Stimulated activated CD4-positive, alpha-beta T cell treated with anti-CD3 and anti-CD28 coated beads, TNF-alpha, amount 100 ng/mL, for 24 hours (primary cell): ENCODE measurements at regions not wholly inside any gene's neighbourhood (a gene's known extent, or its start where the extent isn't known, plus 50 kb on each side); places are given as distances from the start of the nearest gene placed in this dataset.

Experiments
- DNase-seq, 3 experiments: peaks; one replicate each; pipeline ENCODE4 v3.0.0-alpha.2; 2020; ENCODE audit warnings: low read depth in 3 of 3

DNA sequence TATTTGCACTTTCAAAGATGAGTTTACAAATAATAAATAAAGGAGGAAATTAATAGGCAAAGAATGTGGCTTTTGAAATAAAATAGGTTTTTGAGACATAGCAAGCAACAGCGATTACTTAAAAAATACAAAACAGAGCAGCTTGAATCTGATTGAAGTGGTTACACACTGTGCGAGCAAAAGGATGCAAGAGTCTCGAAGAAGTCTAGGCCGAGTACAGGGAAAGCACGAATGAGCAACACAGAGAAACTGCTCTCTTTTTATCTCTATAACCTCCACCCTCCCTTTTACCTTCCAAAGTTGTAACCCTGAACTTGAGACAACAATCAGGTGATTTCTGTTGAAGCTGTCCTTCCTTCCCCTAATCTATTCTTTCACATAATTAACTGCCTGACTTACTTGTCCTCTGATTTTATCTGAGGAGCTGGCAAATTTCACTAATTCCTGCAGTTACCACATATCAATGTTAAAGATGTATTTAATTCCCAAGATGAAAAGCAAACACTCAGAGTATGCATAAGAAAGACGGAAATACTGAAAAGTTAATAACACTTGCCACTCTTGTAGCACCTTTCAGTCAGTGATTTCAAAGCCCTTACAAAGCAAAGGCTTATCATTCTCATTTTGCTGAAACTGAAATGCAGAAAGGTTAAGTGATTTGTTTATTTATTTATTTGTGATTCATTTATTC lies 1030.1 kb downstream of the ADGRL2 start:
- DNase-seq = no peak

- DNase-seq = no peak
Observed at GRCh38 chr1:82829527-82829926, 1028.8 kb downstream of the ADGRL2 start.

DNA sequence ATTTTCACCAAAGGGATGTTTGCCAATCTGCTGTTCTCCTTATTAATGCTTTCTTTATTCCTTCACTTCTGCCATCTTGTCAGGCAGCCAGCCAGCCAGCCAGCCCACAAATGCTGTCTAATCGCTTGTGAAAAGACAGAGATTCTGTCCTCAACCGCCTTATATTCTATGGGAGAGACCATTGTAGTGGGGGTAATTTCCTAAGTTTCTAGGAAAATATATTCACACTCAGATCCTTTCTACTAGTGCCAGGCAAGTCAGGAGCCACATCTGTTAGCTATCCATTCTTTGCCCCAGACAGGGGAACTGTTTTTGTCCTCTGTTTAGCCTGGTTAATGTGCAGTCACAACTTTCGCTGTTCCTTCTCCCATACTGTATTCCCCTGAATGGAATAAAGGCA lies 1023.1 kb downstream of the ADGRL2 start:
- DNase-seq = no peak

DNA sequence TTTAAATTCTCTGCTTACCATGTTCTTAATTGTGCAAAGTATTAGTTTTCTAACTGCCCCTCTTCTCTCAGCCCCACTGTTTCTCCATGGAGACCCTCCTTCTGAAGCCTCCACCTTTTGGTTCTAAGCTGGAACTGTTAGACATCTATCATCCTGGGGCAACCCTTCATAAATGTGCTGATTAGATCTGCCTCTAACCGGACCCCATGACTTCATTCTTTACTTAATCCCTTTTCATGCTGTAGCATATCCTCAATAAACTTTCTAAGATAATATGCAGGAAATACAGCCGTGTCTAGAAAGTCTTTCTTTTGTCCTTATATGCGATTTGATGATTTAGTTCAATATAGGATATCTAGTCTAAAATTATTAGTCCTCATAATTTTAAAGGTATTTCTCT lies 1020.1 kb downstream of the ADGRL2 start:
- no peak for DNase-seq

GRCh38 chr1:82819234-82819633 lies 1018.5 kb downstream of the ADGRL2 start:
- DNase-seq = no peak

- DNase-seq = no peak
Observed at GRCh38 chr1:82818586-82818985, 1017.9 kb downstream of the ADGRL2 start.

DNA sequence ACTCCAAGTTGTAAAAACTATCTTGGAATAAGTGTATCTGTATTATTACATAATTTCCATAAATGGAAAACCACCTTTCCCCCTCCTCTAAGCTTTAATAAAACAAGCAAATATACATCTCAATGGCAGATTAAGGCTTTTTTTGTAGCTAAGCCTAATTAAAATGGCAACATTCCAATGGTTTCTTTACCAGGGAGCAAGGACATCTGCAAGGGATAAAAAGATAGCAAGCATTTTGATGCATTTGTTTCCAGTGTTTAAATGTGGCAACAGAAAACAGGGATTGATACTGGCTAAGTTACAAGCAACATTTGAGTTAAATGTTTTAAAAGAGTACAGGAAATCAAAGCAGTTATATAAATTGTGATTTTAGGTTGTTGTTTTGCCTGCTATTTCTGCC lies 1012.7 kb downstream of the ADGRL2 start:
- no peak for DNase-seq

- no peak for DNase-seq
Observed at GRCh38 chr1:82810601-82811000, 1009.9 kb downstream of the ADGRL2 start.

DNA sequence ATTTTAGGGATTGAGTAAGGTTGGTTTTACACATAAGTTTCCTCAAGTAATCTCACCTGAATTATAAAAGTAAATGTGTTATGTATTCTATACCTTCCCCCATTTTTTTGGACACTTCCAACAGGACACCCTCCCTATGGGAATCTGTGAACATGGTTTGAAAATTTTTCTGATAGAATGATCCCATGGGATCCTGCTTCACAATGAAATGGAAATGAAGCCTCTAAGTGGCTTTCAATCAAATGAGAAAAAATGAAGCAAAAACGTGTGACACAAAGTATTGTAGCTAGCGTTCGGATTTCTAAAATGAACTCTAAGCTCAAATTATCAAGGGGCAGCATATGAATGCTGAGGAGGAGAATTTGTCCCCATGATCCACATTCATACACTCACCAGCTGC lies 1006.8 kb downstream of the ADGRL2 start:
- DNase-seq = no peak

GRCh38 chr1:82806133-82806532 lies 1005.4 kb downstream of the ADGRL2 start:
- no peak for DNase-seq

DNA sequence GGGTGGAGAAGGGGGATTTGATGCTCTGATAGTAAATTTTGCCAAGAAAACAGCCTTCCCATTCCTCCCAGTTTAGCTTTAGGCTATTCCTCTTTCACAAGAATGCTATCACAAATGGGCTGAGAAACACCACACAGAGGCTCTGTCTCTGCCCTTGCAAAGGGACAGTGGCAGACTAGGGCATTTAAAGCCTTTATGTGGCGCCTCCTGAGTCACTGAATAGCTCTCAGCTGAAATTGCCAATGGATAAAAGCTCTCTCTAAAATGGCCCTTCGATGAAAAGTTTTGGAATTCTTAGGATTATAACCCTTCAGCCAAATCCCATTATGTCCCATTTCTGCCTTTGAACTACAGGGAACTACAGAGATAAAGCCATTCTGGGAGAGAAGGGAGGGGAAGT lies 1000.4 kb downstream of the ADGRL2 start:
- DNase-seq = no peak

GRCh38 chr1:82800721-82801120 lies 1000.0 kb downstream of the ADGRL2 start:
- no peak for DNase-seq

DNA sequence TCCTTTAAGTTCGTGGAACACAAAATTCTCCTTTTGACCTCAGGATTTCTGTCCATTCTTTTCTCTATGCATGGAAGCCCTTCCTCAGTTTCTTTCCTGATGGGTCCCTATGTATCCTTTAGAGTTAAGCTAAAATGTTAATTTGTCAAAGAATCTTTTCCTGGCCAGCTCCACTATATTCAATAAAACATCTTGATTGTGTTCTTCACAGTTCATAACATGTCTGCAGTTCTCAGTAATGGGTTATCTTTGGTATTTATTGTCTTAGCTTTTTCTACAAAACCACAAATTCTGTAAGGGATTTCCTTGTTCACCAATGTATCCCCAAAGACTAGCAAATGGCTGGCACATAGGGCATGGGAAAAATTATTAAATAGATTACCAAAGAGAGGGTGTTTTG lies 998.5 kb downstream of the ADGRL2 start:
- DNase-seq = no peak

DNA sequence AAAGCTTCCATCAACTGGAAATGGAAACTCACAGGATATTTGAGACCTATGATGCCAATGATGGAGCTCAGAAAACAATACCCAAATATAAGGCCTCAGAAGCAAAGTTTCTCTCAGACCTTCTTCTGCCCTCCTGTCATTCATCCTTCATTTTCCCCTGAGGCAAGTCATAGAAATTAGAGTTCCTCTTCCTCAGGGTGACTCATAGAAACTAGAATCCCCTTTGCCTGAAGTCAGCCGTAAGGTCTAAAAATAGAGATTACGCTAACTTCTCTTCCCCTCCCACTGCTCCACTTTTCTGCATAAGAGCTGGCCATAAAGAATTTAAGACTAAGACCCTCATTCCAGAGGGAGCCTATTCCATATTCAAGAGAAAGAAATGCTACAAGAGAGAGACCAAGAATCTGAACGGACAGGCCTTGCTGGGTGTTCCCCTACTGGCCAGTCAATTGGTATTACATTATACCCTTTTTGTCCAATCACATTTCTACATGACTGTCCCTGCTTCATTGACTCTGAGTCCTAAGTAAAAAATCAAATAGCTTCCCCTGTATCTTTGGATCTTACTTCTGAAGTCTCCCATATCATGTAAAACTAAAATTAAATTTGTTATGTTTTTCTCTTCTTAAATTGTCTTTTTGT lies 994.9 kb downstream of the ADGRL2 start:
- DNase-seq = no peak

- DNase-seq = no peak
Observed at GRCh38 chr1:82792151-82792550, 991.4 kb downstream of the ADGRL2 start.

DNA sequence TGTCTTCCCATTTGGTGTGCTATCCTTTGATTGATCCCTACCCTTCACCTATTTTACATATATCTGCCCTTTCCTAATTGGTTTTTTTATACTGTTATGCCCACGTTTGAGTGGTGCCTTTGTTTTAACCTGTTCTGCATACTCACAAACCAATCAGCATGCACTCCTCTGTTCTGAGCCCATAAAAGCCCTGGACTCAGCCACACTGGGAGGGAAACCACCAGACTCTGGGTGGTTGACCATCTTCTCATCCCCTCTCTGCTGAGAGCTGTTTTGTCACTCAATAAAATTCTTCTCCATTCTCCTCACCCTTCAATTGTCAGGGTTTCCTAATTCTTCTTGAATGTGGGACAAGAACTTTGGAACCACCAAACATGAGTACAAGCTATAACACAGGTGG lies 989.8 kb downstream of the ADGRL2 start:
- no peak for DNase-seq

DNA sequence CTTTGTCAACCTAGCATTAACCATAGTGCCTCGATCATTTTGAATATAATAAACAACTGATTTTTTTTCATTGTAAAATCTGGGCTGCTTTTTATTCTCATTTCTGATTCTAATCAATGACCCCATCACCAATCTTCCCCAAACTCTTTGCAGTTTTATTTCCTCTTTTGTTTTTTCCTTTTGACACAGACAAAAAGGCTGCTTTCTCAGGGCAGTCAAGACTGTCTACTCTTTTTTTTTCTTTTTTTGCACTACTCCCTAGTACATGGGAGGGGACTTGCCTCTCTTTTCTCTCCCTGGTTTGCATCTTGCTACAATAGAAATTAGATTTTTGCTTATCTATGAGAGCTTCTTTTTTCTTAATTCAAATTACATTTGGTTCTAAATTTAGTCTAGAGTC lies 987.9 kb downstream of the ADGRL2 start:
- no peak for DNase-seq

DNA sequence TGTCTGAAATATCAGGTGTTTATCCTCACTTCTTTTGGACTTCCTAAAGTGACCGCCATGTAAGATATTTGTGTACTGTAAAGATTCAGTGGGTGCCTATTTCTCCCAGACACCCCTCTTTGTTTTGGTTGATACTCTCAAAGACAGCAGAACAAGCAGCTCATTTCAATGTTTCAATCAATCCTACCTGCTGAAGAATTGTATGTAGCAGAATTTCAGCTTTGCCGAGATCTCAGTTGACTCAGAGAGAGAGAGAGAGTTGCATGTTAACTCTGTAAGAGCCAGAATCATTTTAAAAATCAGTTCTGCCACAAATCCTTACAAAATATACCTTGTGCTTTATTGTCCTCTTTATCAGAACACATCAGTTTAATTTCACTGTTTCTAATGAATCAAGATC lies 987.3 kb downstream of the ADGRL2 start:
- DNase-seq = no peak

- DNase-seq = no peak
Observed at GRCh38 chr1:82786883-82787282, 986.1 kb downstream of the ADGRL2 start.

DNA sequence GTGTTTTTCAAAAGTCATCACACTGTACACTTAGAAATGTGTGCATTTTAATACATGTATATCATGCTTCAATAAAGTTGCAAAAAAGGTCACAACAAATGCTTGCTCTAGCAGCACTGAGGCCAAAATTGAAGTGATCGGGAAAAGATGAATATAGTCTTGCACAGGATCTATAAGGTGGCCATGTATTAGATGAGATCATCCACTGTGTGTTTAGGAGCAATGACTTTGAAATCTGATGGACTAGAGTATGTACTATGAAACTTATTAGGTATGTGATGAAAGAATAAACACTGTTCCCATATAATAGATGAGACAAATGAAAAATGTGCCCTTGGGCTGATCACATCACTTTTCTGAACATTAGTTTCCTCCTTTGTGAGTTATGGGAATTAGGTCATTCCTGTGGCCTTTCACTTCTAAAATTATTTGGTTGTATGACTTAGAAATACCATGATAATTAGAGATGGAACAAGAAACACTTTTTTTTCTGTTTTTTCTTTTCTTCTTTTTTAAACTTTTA lies 984.6 kb downstream of the ADGRL2 start:
- no peak for DNase-seq

- DNase-seq = no peak
Observed at GRCh38 chr1:82783044-82783443, 982.3 kb downstream of the ADGRL2 start.

DNA sequence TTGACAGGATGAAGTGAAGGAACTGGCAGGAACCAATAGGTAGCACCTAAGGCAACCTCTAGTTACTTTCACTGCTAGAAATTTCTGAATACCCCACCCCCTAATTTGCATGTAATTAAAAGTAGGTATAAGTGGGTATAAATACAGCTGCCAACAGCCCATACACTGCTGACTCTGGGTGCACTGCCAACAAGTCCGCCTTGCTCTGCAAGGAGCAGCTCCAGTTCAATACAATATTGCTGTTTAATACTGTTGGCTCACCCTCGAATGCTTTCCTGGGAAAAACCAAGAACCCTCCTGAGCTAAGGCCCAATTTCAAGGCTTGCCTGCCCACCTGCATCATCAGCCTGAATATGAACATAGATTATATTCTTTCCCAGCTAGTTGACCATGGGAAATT lies 981.9 kb downstream of the ADGRL2 start:
- DNase-seq = no peak

DNA sequence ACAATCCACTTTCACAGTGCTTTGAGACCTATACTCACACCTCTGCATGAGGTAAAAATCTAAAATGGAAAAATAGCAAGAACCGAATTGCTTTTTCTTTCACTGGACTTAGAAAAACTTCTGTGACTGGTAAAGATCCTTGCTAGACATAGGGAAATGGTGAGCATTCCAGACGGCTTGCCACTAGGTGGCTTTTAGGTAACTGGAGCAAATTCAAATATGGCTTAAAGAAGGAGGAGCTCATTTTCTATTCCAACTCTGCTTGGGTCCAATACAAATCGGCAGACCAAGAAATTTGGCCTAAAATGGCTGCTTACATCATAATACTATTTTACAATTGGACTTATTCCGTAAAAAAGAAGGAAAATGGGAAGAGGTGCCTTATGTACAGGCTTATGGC lies 977.9 kb downstream of the ADGRL2 start:
- no peak for DNase-seq

DNA sequence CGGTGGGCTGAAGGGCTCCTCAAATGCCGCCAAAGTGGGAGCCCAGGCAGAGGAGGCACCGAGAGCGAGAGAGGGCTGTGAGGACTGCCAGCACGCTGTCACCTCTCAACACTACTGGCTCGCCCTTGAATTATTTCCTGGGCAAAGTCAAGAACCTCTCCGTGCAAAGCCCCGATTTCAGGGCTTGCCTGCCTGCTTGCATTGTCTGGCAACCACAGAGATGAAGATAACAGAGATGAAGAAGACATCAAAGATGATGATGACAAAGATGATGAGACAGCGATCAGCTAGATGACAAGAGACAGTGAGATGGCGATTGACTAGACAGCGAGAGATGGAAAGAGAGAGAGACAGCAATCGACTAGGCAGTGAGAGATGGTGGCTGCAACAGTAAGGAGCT lies 976.5 kb downstream of the ADGRL2 start:
- DNase-seq = no peak
